Esophagus squamous epithelium (tissue), 4 donors: ENCODE measurements at regions not wholly inside any gene's neighbourhood (a gene's known extent, or its start where the extent isn't known, plus 50 kb on each side); places are given as distances from the start of the nearest gene placed in this dataset.

Source experiments
- POLR2A ChIP-seq, 4 donors: fragments of 450-650 bp; IDR thresholded peaks; one replicate each; pipeline ENCODE4 v1.6.1; 2017; ENCODE audit warnings: antibody characterized with exemption in 4 of 4, mild to moderate bottlenecking in 4 of 4, moderate library complexity in 3 of 4
- TF ChIP-seq, protein P1 (sequence below), 6 experiments: fragments of 450-650 bp in 4 of 6; fragments of 200-600 bp in 2 of 6; sonication (generic) in 2 of 6; IDR thresholded peaks; one replicate each; pipeline ENCODE4 v1.5.1; 2016 to 2019; ENCODE audit warnings: antibody characterized with exemption in 6 of 6, mild to moderate bottlenecking in 4 of 6, moderate library complexity in 4 of 6

GRCh38 chr5:44189255-44189654, 200.0 kb downstream of the FGF10 start:
- TF ChIP-seq, protein P1, sequence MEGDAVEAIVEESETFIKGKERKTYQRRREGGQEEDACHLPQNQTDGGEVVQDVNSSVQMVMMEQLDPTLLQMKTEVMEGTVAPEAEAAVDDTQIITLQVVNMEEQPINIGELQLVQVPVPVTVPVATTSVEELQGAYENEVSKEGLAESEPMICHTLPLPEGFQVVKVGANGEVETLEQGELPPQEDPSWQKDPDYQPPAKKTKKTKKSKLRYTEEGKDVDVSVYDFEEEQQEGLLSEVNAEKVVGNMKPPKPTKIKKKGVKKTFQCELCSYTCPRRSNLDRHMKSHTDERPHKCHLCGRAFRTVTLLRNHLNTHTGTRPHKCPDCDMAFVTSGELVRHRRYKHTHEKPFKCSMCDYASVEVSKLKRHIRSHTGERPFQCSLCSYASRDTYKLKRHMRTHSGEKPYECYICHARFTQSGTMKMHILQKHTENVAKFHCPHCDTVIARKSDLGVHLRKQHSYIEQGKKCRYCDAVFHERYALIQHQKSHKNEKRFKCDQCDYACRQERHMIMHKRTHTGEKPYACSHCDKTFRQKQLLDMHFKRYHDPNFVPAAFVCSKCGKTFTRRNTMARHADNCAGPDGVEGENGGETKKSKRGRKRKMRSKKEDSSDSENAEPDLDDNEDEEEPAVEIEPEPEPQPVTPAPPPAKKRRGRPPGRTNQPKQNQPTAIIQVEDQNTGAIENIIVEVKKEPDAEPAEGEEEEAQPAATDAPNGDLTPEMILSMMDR (IDR thresholded peaks at IDR 0.05): no peak
- no peak for TF ChIP-seq POLR2A (IDR thresholded peaks at IDR 0.05)
